ENCODE measurements at regions not wholly inside any gene's neighbourhood (a gene's known extent, or its start where the extent isn't known, plus 50 kb on each side); places are given as distances from the start of the nearest gene placed in this dataset.
A peak's percentile ranks its signal among the peaks of the same experiment; 100 is the strongest.

- no peak for DNase-seq
- Mint-ChIP-seq H3K36me3 (ENCODE audit: low read depth) (peaks cover 28% of the 10 kb centered on the region), H3K27me3 (ENCODE audit: low read depth, poor library complexity) (peaks cover 60% of the 10 kb centered on the region), H3K27ac (no peak overlapping the region), H3K4me1 (peaks cover 46% of the 10 kb centered on the region), H3K4me3 (peak overlapping the region; percentile 2), H3K9me3 (peaks cover 33% of the 10 kb centered on the region)
- TF ChIP-seq CTCF (IDR thresholded peaks at IDR 0.05) = no peak
Observed at GRCh38 chr2:121005453-121005852, 269.8 kb downstream of the GLI2 start.

- H3K9me3 Mint-ChIP-seq = peaks cover 46% of the 10 kb centered on the region
- DNase-seq = no peak
- peaks cover 46% of the 10 kb centered on the region for H3K4me1 Mint-ChIP-seq
- TF ChIP-seq CTCF (IDR thresholded peaks at IDR 0.05) = no peak
- peaks cover 53% of the 10 kb centered on the region for H3K27me3 Mint-ChIP-seq (ENCODE audit: low read depth, poor library complexity)
- no peak overlapping the region for H3K27ac Mint-ChIP-seq
- H3K36me3 Mint-ChIP-seq (ENCODE audit: low read depth) = peaks cover 36% of the 10 kb centered on the region
- H3K4me3 Mint-ChIP-seq = no peak overlapping the region
Observed at GRCh38 chr2:121006743-121007489, 271.2 kb downstream of the GLI2 start.

- H3K4me3 Mint-ChIP-seq = no peak overlapping the region
- peaks cover 36% of the 10 kb centered on the region for H3K36me3 Mint-ChIP-seq (ENCODE audit: low read depth)
- peaks cover 50% of the 10 kb centered on the region for H3K27me3 Mint-ChIP-seq (ENCODE audit: low read depth, poor library complexity)
- no peak overlapping the region for H3K27ac Mint-ChIP-seq
- DNase-seq = no peak
- peaks cover 42% of the 10 kb centered on the region for H3K4me1 Mint-ChIP-seq
- H3K9me3 Mint-ChIP-seq = peaks cover 50% of the 10 kb centered on the region
- TF ChIP-seq CTCF (IDR thresholded peaks at IDR 0.05) = no peak
Observed at GRCh38 chr2:121007490-121007853, 271.8 kb downstream of the GLI2 start.

- H3K9me3 Mint-ChIP-seq = peaks cover 60% of the 10 kb centered on the region
- H3K4me1 Mint-ChIP-seq = peaks cover 30% of the 10 kb centered on the region
- no peak overlapping the region for H3K4me3 Mint-ChIP-seq
- peaks cover 56% of the 10 kb centered on the region for H3K27me3 Mint-ChIP-seq (ENCODE audit: low read depth, poor library complexity)
- TF ChIP-seq CTCF (IDR thresholded peaks at IDR 0.05) = no peak
- peaks cover 46% of the 10 kb centered on the region for H3K36me3 Mint-ChIP-seq (ENCODE audit: low read depth)
- DNase-seq = no peak
- no peak overlapping the region for H3K27ac Mint-ChIP-seq
Observed at GRCh38 chr2:121008975-121009374, 273.3 kb downstream of the GLI2 start.

GRCh38 chr2:121010998-121011397 lies 274.0 kb downstream of the TFCP2L1 start:
- H3K27ac Mint-ChIP-seq = no peak overlapping the region
- H3K9me3 Mint-ChIP-seq = peaks cover 66% of the 10 kb centered on the region
- peaks cover 48% of the 10 kb centered on the region for H3K36me3 Mint-ChIP-seq (ENCODE audit: low read depth)
- peaks cover 14% of the 10 kb centered on the region for H3K4me1 Mint-ChIP-seq
- no peak overlapping the region for H3K4me3 Mint-ChIP-seq
- no peak for TF ChIP-seq CTCF (IDR thresholded peaks at IDR 0.05)
- H3K27me3 Mint-ChIP-seq (ENCODE audit: low read depth, poor library complexity) = peaks cover 56% of the 10 kb centered on the region
- DNase-seq = no peak

GRCh38 chr2:121014876-121015275 lies 270.1 kb downstream of the TFCP2L1 start:
- Mint-ChIP-seq H3K36me3 (ENCODE audit: low read depth) (peaks cover 25% of the 10 kb centered on the region), H3K9me3 (peaks cover 39% of the 10 kb centered on the region), H3K27me3 (ENCODE audit: low read depth, poor library complexity) (peaks cover 37% of the 10 kb centered on the region), H3K27ac (no peak overlapping the region), H3K4me1 (peaks cover 20% of the 10 kb centered on the region), H3K4me3 (no peak overlapping the region)
- TF ChIP-seq CTCF (IDR thresholded peaks at IDR 0.05) = no peak
- DNase-seq = no peak
